Amygdala (tissue), 56 donors: ENCODE measurements at regions not wholly inside any gene's neighbourhood (a gene's known extent, or its start where the extent isn't known, plus 50 kb on each side); places are given as distances from the start of the nearest gene placed in this dataset.
A peak's percentile ranks its signal among the peaks of the same experiment; 100 is the strongest.
"Not testable (repeated sequence)": the region's sequence is repeated elsewhere in the genome, so short reads cannot be mapped to it uniquely, and the experiment has no call there.

Experiments
- DNase-seq, 56 donors: peaks; one replicate each; lab custom pipeline; 2025; lab: John Stamatoyannopoulos, UW

- DNase-seq, result no peak
These were observed 183.6 kb downstream of the PRL start for GRCh38 chr6:22113026-22113766.

- DNase-seq, result no peak
These were observed 181.3 kb downstream of the PRL start for GRCh38 chr6:22115559-22115958.

- DNase-seq, result no peak
These were observed 179.2 kb downstream of the PRL start for GRCh38 chr6:22117631-22118030.

GRCh38 chr6:22119500-22119899 is 177.3 kb downstream of the PRL start:
- DNase-seq, result no peak

GRCh38 chr6:22124756-22125155 is 172.1 kb downstream of the PRL start:
- no peak for DNase-seq

GRCh38 chr6:22126910-22127309 is 169.9 kb downstream of the PRL start:
- no peak for DNase-seq

- no peak for DNase-seq
These were observed 167.1 kb downstream of the PRL start for GRCh38 chr6:22129751-22130150.

GRCh38 chr6:22132656-22133055 is 164.2 kb downstream of the PRL start:
- no peak for DNase-seq

GRCh38 chr6:22133357-22133756 is 163.5 kb downstream of the PRL start:
- DNase-seq, result no peak

GRCh38 chr6:22134308-22134707 is 162.5 kb downstream of the PRL start:
- no peak for DNase-seq

GRCh38 chr6:22135395-22135794 is 161.4 kb downstream of the PRL start:
- no peak for DNase-seq

- DNase-seq, result not testable (repeated sequence)
These were observed 156.1 kb downstream of the PRL start for GRCh38 chr6:22140736-22141135.

- no peak for DNase-seq
These were observed 155.5 kb downstream of the PRL start for GRCh38 chr6:22141241-22141745.

GRCh38 chr6:22142856-22143255 is 154.0 kb downstream of the PRL start:
- no peak for DNase-seq

- peak in 2 of 56 donors; percentile 0 to 1 for DNase-seq
These were observed 151.5 kb downstream of the PRL start for GRCh38 chr6:22145376-22145775.

GRCh38 chr6:22145823-22146677 is 150.8 kb downstream of the PRL start:
- DNase-seq, result peak in 55 of 56 donors; percentile 12 to 89 (median 72)

GRCh38 chr6:22146678-22146930 is 150.2 kb downstream of the PRL start:
- DNase-seq, result peak in 31 of 56 donors; percentile 6 to 76 (median 44)

- DNase-seq, result peak in 41 of 56 donors; percentile 7 to 79 (median 51)
These were observed 149.7 kb downstream of the PRL start for GRCh38 chr6:22146931-22147701.

GRCh38 chr6:22147921-22148776 is 148.7 kb downstream of the PRL start:
- peak in 38 of 56 donors; percentile 2 to 60 (median 22) for DNase-seq

- DNase-seq, result peak in 18 of 56 donors; percentile 1 to 63 (median 8)
These were observed 147.7 kb downstream of the PRL start for GRCh38 chr6:22149096-22149495.
